Colonic mucosa (tissue), 4 donors: ENCODE measurements at regions not wholly inside any gene's neighbourhood (a gene's known extent, or its start where the extent isn't known, plus 50 kb on each side); places are given as distances from the start of the nearest gene placed in this dataset.

Source experiments
- DNase-seq: peaks from one replicate; pipeline ENCODE4 v3.0.0-alpha.2; 2020
- H3K27ac ChIP-seq: fragments of 200-600 bp; one replicate; pipeline ENCODE4 v1.8.0; 2021
- H3K27me3 ChIP-seq: fragments of 200-600 bp; one replicate; pipeline ENCODE4 v1.8.0; 2021
- H3K36me3 ChIP-seq: fragments of 200-600 bp; one replicate; pipeline ENCODE4 v1.8.0; 2021
- H3K4me1 ChIP-seq: fragments of 200-600 bp; one replicate; pipeline ENCODE4 v1.8.0; 2021; ENCODE audit warnings: mild to moderate bottlenecking
- H3K4me3 ChIP-seq: fragments of 200-600 bp; one replicate; pipeline ENCODE4 v1.8.0; 2021
- H3K9ac ChIP-seq, 2 donors: one replicate each; pipeline ENCODE4 v1.7.0; 2013; ENCODE audit warnings: control low read depth in 2 of 2, low read depth in 2 of 2, low read length in 2 of 2
- H3K9me3 ChIP-seq: fragments of 200-600 bp; one replicate; pipeline ENCODE4 v1.8.0; 2021
- intact Hi-C: fragments of 100-400 bp; cut with DNase I; formaldehyde crosslinking; loops from one replicate; pipeline ENCODE4 v1.14.1; 2022
- TF ChIP-seq, protein P1 (sequence below): fragments of 200-600 bp; IDR thresholded peaks from one replicate; pipeline ENCODE4 v1.8.0; 2022; ENCODE audit warnings: antibody characterized with exemption, mild to moderate bottlenecking
- donor health status: healthy.
- donor health status: DM: no; HTN: no; CAD: no.
- donor health status: DM: no; HTN: no; CAD: no.

DNA sequence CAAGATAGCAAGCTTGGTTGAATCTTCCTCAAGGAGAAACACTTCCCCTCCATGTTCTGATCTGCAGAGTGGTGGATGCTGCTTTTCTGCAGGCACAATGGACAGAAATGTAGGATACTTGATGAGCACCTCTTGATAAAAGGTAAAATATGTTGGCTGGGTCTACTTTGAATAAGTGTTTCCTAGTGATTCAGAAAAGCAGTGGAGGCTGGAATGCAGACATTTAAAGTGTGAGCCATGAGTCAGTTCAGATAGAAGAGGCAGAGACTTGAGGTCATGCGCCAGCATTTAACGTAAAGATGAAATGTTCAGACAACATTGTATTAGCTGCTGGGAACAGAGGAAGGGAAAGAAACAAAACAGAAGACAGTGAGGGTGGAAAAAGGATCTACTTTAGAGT, 403.1 kb downstream of the ADRA2A start:
- DNase-seq = no peak
- no peaks in the 10 kb centered on the region for H3K4me1 ChIP-seq
- no peaks in the 10 kb centered on the region for H3K36me3 ChIP-seq
- no peak overlapping the region for H3K27ac ChIP-seq
- H3K9ac ChIP-seq = no peak overlapping the region
- H3K9me3 ChIP-seq = no peaks in the 10 kb centered on the region
- intact Hi-C loops = no loop called here
- no peaks in the 10 kb centered on the region for H3K27me3 ChIP-seq
- TF ChIP-seq, protein P1, sequence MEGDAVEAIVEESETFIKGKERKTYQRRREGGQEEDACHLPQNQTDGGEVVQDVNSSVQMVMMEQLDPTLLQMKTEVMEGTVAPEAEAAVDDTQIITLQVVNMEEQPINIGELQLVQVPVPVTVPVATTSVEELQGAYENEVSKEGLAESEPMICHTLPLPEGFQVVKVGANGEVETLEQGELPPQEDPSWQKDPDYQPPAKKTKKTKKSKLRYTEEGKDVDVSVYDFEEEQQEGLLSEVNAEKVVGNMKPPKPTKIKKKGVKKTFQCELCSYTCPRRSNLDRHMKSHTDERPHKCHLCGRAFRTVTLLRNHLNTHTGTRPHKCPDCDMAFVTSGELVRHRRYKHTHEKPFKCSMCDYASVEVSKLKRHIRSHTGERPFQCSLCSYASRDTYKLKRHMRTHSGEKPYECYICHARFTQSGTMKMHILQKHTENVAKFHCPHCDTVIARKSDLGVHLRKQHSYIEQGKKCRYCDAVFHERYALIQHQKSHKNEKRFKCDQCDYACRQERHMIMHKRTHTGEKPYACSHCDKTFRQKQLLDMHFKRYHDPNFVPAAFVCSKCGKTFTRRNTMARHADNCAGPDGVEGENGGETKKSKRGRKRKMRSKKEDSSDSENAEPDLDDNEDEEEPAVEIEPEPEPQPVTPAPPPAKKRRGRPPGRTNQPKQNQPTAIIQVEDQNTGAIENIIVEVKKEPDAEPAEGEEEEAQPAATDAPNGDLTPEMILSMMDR = no peak
- H3K4me3 ChIP-seq = no peak overlapping the region

DNA sequence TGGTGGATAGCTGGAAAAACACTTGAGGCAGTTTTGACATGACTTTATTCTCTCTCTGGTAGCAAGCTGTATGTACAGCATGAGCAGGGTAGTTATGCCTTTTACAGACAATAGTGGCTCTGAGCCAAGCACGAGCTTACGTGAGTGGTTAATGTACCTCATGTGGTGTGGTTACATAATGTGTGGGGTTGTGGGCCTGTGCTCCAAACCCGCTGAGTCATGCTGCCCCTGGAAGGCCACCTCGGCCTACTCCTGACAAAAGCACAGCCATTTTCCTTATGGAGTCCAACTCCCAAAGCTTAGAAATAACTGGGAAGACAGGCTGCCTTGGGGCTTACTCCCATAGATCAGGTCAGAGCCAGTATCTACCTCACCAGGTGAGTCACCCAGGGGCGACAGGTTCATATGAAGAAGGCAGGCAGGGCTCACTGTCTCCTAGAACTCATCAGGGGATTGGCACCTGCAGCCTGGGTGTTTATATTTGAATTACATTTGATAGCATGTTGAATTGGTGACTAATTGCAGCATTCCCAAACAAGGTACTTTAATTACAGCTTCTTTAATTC, 404.5 kb downstream of the ADRA2A start:
- no peaks in the 10 kb centered on the region for H3K4me1 ChIP-seq
- H3K9ac ChIP-seq = no peak overlapping the region
- intact Hi-C loops = no loop called here
- no peaks in the 10 kb centered on the region for H3K36me3 ChIP-seq
- no peak for DNase-seq
- no peak overlapping the region for H3K27ac ChIP-seq
- H3K4me3 ChIP-seq = no peak overlapping the region
- TF ChIP-seq, protein P1 = no peak
- no peaks in the 10 kb centered on the region for H3K27me3 ChIP-seq
- H3K9me3 ChIP-seq = no peaks in the 10 kb centered on the region

DNA sequence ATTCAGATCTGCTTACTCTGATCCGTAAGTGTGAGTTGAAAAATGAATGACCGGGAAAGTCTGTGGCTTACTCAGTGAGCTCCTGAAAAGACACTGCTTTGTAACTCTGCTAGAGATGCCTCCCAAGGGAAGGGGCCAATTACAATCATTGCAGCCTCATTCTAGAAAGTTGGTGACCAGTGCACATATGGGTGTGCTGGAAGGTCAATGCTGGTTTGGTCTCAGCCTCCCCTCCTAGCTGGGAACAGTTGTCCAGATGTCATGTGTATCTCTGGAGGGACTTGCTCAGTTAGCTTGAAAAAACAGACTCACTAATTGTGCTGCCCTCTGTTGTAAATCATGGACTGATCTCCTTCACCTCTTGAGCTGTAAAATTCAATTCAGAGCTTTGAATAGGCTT, 405.0 kb downstream of the ADRA2A start:
- Histone ChIP-seq H3K27me3 (no peaks in the 10 kb centered on the region), H3K9me3 (no peaks in the 10 kb centered on the region), H3K4me1 (no peaks in the 10 kb centered on the region), H3K4me3 (no peak overlapping the region), H3K36me3 (no peaks in the 10 kb centered on the region), H3K9ac (no peak overlapping the region), H3K27ac (no peak overlapping the region)
- TF ChIP-seq, protein P1 = no peak
- no peak for DNase-seq
- intact Hi-C loops = no loop called here

DNA sequence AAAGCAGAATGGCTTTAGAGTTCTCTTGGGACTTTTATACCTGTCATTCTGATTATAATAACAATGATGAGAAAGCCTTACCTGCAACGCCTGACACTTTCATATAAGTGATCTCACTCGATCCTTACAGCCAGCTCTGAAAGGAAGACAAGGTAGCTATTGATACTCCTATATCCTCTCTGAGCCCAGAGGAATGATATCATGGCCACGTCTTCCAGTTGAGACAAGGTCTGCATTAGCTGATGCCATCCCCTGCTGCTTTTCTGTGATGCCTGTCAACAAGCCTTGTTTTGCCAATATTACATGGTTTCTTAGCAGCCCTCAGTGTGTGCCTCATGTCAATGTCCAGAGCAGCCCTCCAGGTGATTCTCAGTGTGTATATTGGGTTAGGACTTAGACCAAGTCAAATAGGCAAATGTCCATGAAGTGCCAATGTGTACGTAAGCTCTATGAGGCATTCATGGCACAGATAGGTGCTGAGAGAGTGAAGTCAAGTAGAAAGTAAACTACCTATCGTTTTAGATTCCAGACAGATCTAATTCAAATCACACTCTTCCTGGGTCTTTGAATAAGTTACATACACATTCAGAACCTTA, 405.9 kb downstream of the ADRA2A start:
- no peak for DNase-seq
- Histone ChIP-seq H3K9ac (no peak overlapping the region), H3K36me3 (no peaks in the 10 kb centered on the region), H3K9me3 (no peaks in the 10 kb centered on the region), H3K27me3 (no peaks in the 10 kb centered on the region), H3K4me1 (no peaks in the 10 kb centered on the region), H3K27ac (no peak overlapping the region), H3K4me3 (no peak overlapping the region)
- intact Hi-C loops = no loop called here
- TF ChIP-seq, protein P1 = no peak

DNA sequence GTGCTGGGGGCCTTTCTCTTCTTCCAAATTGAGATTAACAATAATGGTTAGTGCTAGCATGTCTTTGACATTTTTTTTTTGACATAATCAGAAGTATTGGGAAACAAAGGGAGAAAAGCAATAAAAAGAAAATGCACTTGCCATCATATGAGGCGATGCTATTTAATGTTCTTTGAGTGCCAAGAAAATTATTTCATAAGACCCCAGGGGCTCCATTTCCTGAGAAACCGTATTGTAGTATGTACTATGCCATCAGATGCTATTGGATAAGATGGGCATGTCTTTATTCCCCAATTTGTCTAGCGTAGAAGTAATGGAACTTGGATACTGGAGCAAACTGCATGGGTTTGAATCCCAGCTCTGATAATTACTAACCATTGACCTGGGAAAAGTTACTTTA, 408.9 kb downstream of the ADRA2A start:
- DNase-seq = no peak
- Histone ChIP-seq H3K4me3 (no peak overlapping the region), H3K27me3 (no peaks in the 10 kb centered on the region), H3K36me3 (no peaks in the 10 kb centered on the region), H3K4me1 (no peaks in the 10 kb centered on the region), H3K27ac (no peak overlapping the region), H3K9ac (no peak overlapping the region), H3K9me3 (no peaks in the 10 kb centered on the region)
- intact Hi-C loops = no loop called here
- TF ChIP-seq, protein P1 = no peak
